ENCODE measurements at regions not wholly inside any gene's neighbourhood (a gene's known extent, or its start where the extent isn't known, plus 50 kb on each side); places are given as distances from the start of the nearest gene placed in this dataset.

DNA sequence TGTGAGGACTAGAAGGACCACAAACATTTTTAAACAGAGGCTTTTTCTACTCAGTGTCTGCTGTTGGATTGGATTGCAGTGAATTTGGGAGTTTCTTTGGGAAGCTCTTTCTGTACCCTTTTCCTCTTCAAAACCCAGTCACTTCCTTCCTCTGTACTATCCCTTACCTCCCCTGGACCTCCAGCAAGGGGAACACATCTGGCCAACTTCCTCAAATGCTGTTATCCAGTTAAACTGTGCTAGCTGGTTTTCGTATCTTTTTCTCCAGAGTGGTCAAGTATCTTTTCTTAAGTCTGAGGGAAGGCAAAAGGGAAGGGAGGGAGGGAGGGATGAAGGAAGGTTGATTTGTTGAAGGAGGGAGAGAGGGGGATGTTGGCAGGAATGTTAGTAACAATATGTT lies 99.2 kb upstream of the TNR start:
- FAIRE-seq (no peak), DNase-seq (ENCODE audit: low read depth, low spot score) (no peak)
- Histone ChIP-seq H4K20me1 (ENCODE audit: control insufficient read depth, extremely low read depth, insufficient read depth, low read length) (no peaks in the 10 kb centered on the region), H3K27ac (ENCODE audit: control insufficient read depth, insufficient read depth, low read length) (no peak overlapping the region), H3K27me3 (ENCODE audit: control insufficient read depth, extremely low read depth, insufficient read depth, low read length) (peaks cover 9% of the 10 kb centered on the region), H3K4me1 (ENCODE audit: control insufficient read depth, extremely low read depth, insufficient read depth, low read length) (no peaks in the 10 kb centered on the region), H3K4me2 (ENCODE audit: control insufficient read depth, extremely low read depth, insufficient read depth, low read depth, low read length) (no peak overlapping the region), H3K9ac (ENCODE audit: control insufficient read depth, extremely low read depth, insufficient read depth, low read length) (no peak overlapping the region), H3K9me3 (ENCODE audit: control insufficient read depth, low read depth, low read length) (no peaks in the 10 kb centered on the region), H2AFZ (ENCODE audit: control insufficient read depth, low read length) (no peak overlapping the region), H3K36me3 (ENCODE audit: control insufficient read depth in 2 of 2, extremely low read depth in 1 of 2, insufficient read depth in 2 of 2, low read length in 2 of 2) (no peaks in the 10 kb centered on the region), H3K79me2 (ENCODE audit: control insufficient read depth, insufficient read depth, low read length) (no peaks in the 10 kb centered on the region), H3K4me3 (ENCODE audit: control insufficient read depth in 2 of 3, extremely low read depth in 1 of 3, insufficient read depth in 2 of 3, low read depth in 1 of 3, low read length in 3 of 3) (no peak overlapping the region), H3K9me1 (ENCODE audit: control insufficient read depth, extremely low read depth, insufficient read depth, low read length) (no peaks in the 10 kb centered on the region)
- dilution Hi-C loops (cut with MboI; ENCODE audit: extremely low pct_ligation_motif_present, low sequenced_read_pairs), result no loop called here
- TF ChIP-seq, protein P1, sequence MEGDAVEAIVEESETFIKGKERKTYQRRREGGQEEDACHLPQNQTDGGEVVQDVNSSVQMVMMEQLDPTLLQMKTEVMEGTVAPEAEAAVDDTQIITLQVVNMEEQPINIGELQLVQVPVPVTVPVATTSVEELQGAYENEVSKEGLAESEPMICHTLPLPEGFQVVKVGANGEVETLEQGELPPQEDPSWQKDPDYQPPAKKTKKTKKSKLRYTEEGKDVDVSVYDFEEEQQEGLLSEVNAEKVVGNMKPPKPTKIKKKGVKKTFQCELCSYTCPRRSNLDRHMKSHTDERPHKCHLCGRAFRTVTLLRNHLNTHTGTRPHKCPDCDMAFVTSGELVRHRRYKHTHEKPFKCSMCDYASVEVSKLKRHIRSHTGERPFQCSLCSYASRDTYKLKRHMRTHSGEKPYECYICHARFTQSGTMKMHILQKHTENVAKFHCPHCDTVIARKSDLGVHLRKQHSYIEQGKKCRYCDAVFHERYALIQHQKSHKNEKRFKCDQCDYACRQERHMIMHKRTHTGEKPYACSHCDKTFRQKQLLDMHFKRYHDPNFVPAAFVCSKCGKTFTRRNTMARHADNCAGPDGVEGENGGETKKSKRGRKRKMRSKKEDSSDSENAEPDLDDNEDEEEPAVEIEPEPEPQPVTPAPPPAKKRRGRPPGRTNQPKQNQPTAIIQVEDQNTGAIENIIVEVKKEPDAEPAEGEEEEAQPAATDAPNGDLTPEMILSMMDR (optimal IDR thresholded peaks at IDR 0.05 in 1 of 3, IDR thresholded peaks at IDR 0.05 in 1 of 3, conservative IDR thresholded peaks at IDR 0.05 in 1 of 3; ENCODE audit: extremely low read depth in 1 of 3, insufficient read depth in 2 of 3, low read length in 3 of 3), result no peak
- no peak for TF ChIP-seq EZH2 (IDR thresholded peaks at IDR 0.05; ENCODE audit: low read length)

- H3K4me3 ChIP-seq (ENCODE audit: control insufficient read depth in 2 of 3, extremely low read depth in 1 of 3, insufficient read depth in 2 of 3, low read depth in 1 of 3, low read length in 3 of 3), result no peak overlapping the region
- FAIRE-seq (no peak), DNase-seq (ENCODE audit: low read depth, low spot score) (no peak)
- no peaks in the 10 kb centered on the region for H3K9me1 ChIP-seq (ENCODE audit: control insufficient read depth, extremely low read depth, insufficient read depth, low read length)
- no peaks in the 10 kb centered on the region for H3K4me1 ChIP-seq (ENCODE audit: control insufficient read depth, extremely low read depth, insufficient read depth, low read length)
- no peaks in the 10 kb centered on the region for H3K9me3 ChIP-seq (ENCODE audit: control insufficient read depth, low read depth, low read length)
- no peaks in the 10 kb centered on the region for H4K20me1 ChIP-seq (ENCODE audit: control insufficient read depth, extremely low read depth, insufficient read depth, low read length)
- H3K79me2 ChIP-seq (ENCODE audit: control insufficient read depth, insufficient read depth, low read length), result no peaks in the 10 kb centered on the region
- no peak overlapping the region for H3K27ac ChIP-seq (ENCODE audit: control insufficient read depth, insufficient read depth, low read length)
- dilution Hi-C loops (cut with MboI; ENCODE audit: extremely low pct_ligation_motif_present, low sequenced_read_pairs), result no loop called here
- H3K4me2 ChIP-seq (ENCODE audit: control insufficient read depth, extremely low read depth, insufficient read depth, low read depth, low read length), result no peak overlapping the region
- no peak overlapping the region for H2AFZ ChIP-seq (ENCODE audit: control insufficient read depth, low read length)
- no peak overlapping the region for H3K9ac ChIP-seq (ENCODE audit: control insufficient read depth, extremely low read depth, insufficient read depth, low read length)
- peaks cover 9% of the 10 kb centered on the region for H3K27me3 ChIP-seq (ENCODE audit: control insufficient read depth, extremely low read depth, insufficient read depth, low read length)
- TF ChIP-seq EZH2 (IDR thresholded peaks at IDR 0.05; ENCODE audit: low read length), result no peak
- TF ChIP-seq, protein P1 (optimal IDR thresholded peaks at IDR 0.05 in 1 of 3, IDR thresholded peaks at IDR 0.05 in 1 of 3, conservative IDR thresholded peaks at IDR 0.05 in 1 of 3; ENCODE audit: extremely low read depth in 1 of 3, insufficient read depth in 2 of 3, low read length in 3 of 3), result no peak
- H3K36me3 ChIP-seq (ENCODE audit: control insufficient read depth in 2 of 2, extremely low read depth in 1 of 2, insufficient read depth in 2 of 2, low read length in 2 of 2), result no peaks in the 10 kb centered on the region
Observed at GRCh38 chr1:175841738-175842187, 98.4 kb upstream of the TNR start.
